Activated naive CD8-positive, alpha-beta T cell treated with anti-CD3 and anti-CD28 coated beads, Interleukin-2, amount 50 U/mL, for 16 hours (primary cell): ENCODE measurements at regions not wholly inside any gene's neighbourhood (a gene's known extent, or its start where the extent isn't known, plus 50 kb on each side); places are given as distances from the start of the nearest gene placed in this dataset.

ENCODE experiments used
- DNase-seq: peaks from one replicate; pipeline ENCODE4 v3.0.0-alpha.2; 2020; ENCODE audit warnings: low read depth, low spot score

- no peak for DNase-seq
Observed at GRCh38 chr18:59758837-59759236, 61.6 kb upstream of the CCBE1 start.

- DNase-seq, result no peak
Observed at GRCh38 chr18:59758106-59758505, 60.9 kb upstream of the CCBE1 start.

- DNase-seq, result no peak
Observed at GRCh38 chr18:59752666-59753065, 55.4 kb upstream of the CCBE1 start.

- no peak for DNase-seq
Observed at GRCh38 chr18:59751186-59751585, 54.0 kb upstream of the CCBE1 start.

GRCh38 chr18:59748628-59749360 lies 51.6 kb upstream of the CCBE1 start:
- DNase-seq, result no peak
